ENCODE measurements at regions not wholly inside any gene's neighbourhood (a gene's known extent, or its start where the extent isn't known, plus 50 kb on each side); places are given as distances from the start of the nearest gene placed in this dataset.

- no peaks in the 10 kb centered on the region for H3K9me3 Mint-ChIP-seq (ENCODE audit: unreplicated experiment)
- FAIRE-seq (no peak), DNase-seq (ENCODE audit: low read depth) (no peak)
- Histone ChIP-seq H3K27ac (ENCODE audit: low read depth, low read length) (no peak overlapping the region), H3K27me3 (ENCODE audit: insufficient read depth, low read length) (no peaks in the 10 kb centered on the region), H3K4me1 (ENCODE audit: insufficient read depth, low read length) (peaks cover 10% of the 10 kb centered on the region), H3K4me3 (ENCODE audit: insufficient read depth, low read depth, low read length) (no peak overlapping the region), H3K9me3 (ENCODE audit: insufficient read depth, low read depth, low read length) (no peaks in the 10 kb centered on the region), H3K4me2 (ENCODE audit: low read length) (no peak overlapping the region), H2AFZ (ENCODE audit: low read depth, low read length) (no peak overlapping the region), H4K20me1 (ENCODE audit: insufficient read depth, low read length) (no peaks in the 10 kb centered on the region), H3K9ac (ENCODE audit: low read length) (no peak overlapping the region), H3K79me2 (ENCODE audit: insufficient read depth, low read length) (no peaks in the 10 kb centered on the region), H3K36me3 (ENCODE audit: insufficient read depth, low read length) (no peaks in the 10 kb centered on the region)
- no peaks in the 10 kb centered on the region for H3K27me3 Mint-ChIP-seq (ENCODE audit: low read depth, unreplicated experiment)
- no peak overlapping the region for H3K4me3 Mint-ChIP-seq (ENCODE audit: unreplicated experiment)
- no peaks in the 10 kb centered on the region for H3K4me1 Mint-ChIP-seq (ENCODE audit: low read depth, unreplicated experiment)
- H3K27ac Mint-ChIP-seq (ENCODE audit: unreplicated experiment): no peak overlapping the region
- H3K36me3 Mint-ChIP-seq (ENCODE audit: low read depth, unreplicated experiment): no peaks in the 10 kb centered on the region
- TF ChIP-seq EZH2 (IDR thresholded peaks at IDR 0.05; ENCODE audit: insufficient read depth, low read length) (no peak), CTCF (IDR thresholded peaks at IDR 0.05; ENCODE audit: insufficient read depth, low read depth, low read length) (no peak)
Measured at GRCh38 chr2:204492417-204492816, 52.9 kb upstream of the PARD3B start.

- no peak overlapping the region for H3K4me3 ChIP-seq (ENCODE audit: insufficient read depth, low read depth, low read length)
- no peak overlapping the region for H3K9ac ChIP-seq (ENCODE audit: low read length)
- H3K4me1 Mint-ChIP-seq (ENCODE audit: low read depth, unreplicated experiment): no peaks in the 10 kb centered on the region
- TF ChIP-seq CTCF (IDR thresholded peaks at IDR 0.05; ENCODE audit: insufficient read depth, low read depth, low read length) (no peak), EZH2 (IDR thresholded peaks at IDR 0.05; ENCODE audit: insufficient read depth, low read length) (no peak)
- no peaks in the 10 kb centered on the region for H3K27me3 Mint-ChIP-seq (ENCODE audit: low read depth, unreplicated experiment)
- no peaks in the 10 kb centered on the region for H3K79me2 ChIP-seq (ENCODE audit: insufficient read depth, low read length)
- peaks cover 10% of the 10 kb centered on the region for H3K4me1 ChIP-seq (ENCODE audit: insufficient read depth, low read length)
- no peaks in the 10 kb centered on the region for H3K9me3 ChIP-seq (ENCODE audit: insufficient read depth, low read depth, low read length)
- FAIRE-seq: no peak
- H3K36me3 Mint-ChIP-seq (ENCODE audit: low read depth, unreplicated experiment): no peaks in the 10 kb centered on the region
- no peak overlapping the region for H3K27ac Mint-ChIP-seq (ENCODE audit: unreplicated experiment)
- no peak overlapping the region for H2AFZ ChIP-seq (ENCODE audit: low read depth, low read length)
- no peak for DNase-seq (ENCODE audit: low read depth)
- H3K4me3 Mint-ChIP-seq (ENCODE audit: unreplicated experiment): no peak overlapping the region
- H3K27me3 ChIP-seq (ENCODE audit: insufficient read depth, low read length): no peaks in the 10 kb centered on the region
- H3K36me3 ChIP-seq (ENCODE audit: insufficient read depth, low read length): no peaks in the 10 kb centered on the region
- no peaks in the 10 kb centered on the region for H3K9me3 Mint-ChIP-seq (ENCODE audit: unreplicated experiment)
- no peak overlapping the region for H3K27ac ChIP-seq (ENCODE audit: low read depth, low read length)
- H4K20me1 ChIP-seq (ENCODE audit: insufficient read depth, low read length): no peaks in the 10 kb centered on the region
- H3K4me2 ChIP-seq (ENCODE audit: low read length): no peak overlapping the region
Measured at GRCh38 chr2:204494681-204495080, 50.6 kb upstream of the PARD3B start.

DNA sequence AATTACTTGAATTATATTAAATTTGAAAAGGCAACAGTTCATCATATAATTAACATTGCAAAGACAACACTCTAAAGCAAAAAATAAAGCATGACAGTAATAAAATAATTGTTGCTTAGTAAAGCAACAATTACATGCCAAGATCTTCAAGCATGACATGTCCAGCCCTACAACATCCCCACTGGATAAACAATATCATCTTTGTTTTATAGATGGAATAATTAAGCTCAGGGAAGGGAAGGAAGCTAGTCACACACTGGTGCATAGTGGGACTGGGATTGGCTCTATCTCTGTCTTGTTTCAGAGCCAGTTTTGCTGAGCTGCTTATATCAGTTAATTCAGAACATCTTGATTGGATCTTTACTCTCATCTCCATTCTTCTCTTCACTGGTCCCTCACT, 49.9 kb upstream of the PARD3B start:
- H3K4me2 ChIP-seq (ENCODE audit: low read length): no peak overlapping the region
- no peaks in the 10 kb centered on the region for H3K9me3 Mint-ChIP-seq (ENCODE audit: unreplicated experiment)
- DNase-seq (ENCODE audit: low read depth): no peak
- H3K27me3 Mint-ChIP-seq (ENCODE audit: low read depth, unreplicated experiment): no peaks in the 10 kb centered on the region
- no peaks in the 10 kb centered on the region for H3K4me1 Mint-ChIP-seq (ENCODE audit: low read depth, unreplicated experiment)
- H3K36me3 Mint-ChIP-seq (ENCODE audit: low read depth, unreplicated experiment): no peaks in the 10 kb centered on the region
- no peaks in the 10 kb centered on the region for H3K9me3 ChIP-seq (ENCODE audit: insufficient read depth, low read depth, low read length)
- TF ChIP-seq CTCF (IDR thresholded peaks at IDR 0.05; ENCODE audit: insufficient read depth, low read depth, low read length): no peak
- no peak for TF ChIP-seq EZH2 (IDR thresholded peaks at IDR 0.05; ENCODE audit: insufficient read depth, low read length)
- no peak overlapping the region for H3K27ac ChIP-seq (ENCODE audit: low read depth, low read length)
- no peaks in the 10 kb centered on the region for H3K36me3 ChIP-seq (ENCODE audit: insufficient read depth, low read length)
- no peak overlapping the region for H3K27ac Mint-ChIP-seq (ENCODE audit: unreplicated experiment)
- no peak overlapping the region for H3K9ac ChIP-seq (ENCODE audit: low read length)
- H4K20me1 ChIP-seq (ENCODE audit: insufficient read depth, low read length): no peaks in the 10 kb centered on the region
- no peaks in the 10 kb centered on the region for H3K27me3 ChIP-seq (ENCODE audit: insufficient read depth, low read length)
- no peak overlapping the region for H3K4me3 ChIP-seq (ENCODE audit: insufficient read depth, low read depth, low read length)
- no peak overlapping the region for H2AFZ ChIP-seq (ENCODE audit: low read depth, low read length)
- no peaks in the 10 kb centered on the region for H3K79me2 ChIP-seq (ENCODE audit: insufficient read depth, low read length)
- peaks cover 10% of the 10 kb centered on the region for H3K4me1 ChIP-seq (ENCODE audit: insufficient read depth, low read length)
- H3K4me3 Mint-ChIP-seq (ENCODE audit: unreplicated experiment): no peak overlapping the region
- no peak for FAIRE-seq
